GM23338 (cell line): ENCODE measurements at regions not wholly inside any gene's neighbourhood (a gene's known extent, or its start where the extent isn't known, plus 50 kb on each side); places are given as distances from the start of the nearest gene placed in this dataset.

Source experiments
- EZH2 ChIP-seq: fragments of 200-600 bp; sonication (generic); IDR thresholded peaks from one replicate; pipeline ENCODE4 v1.8.0; 2017; ENCODE audit warnings: antibody characterized with exemption, mild to moderate bottlenecking, low read depth; ENCODE audit not compliant: unreplicated experiment
- EZH2phosphoT487 ChIP-seq: fragments of 200-600 bp; sonication (generic); IDR thresholded peaks from one replicate; pipeline ENCODE4 v1.8.1; 2018; ENCODE audit warnings: antibody characterized with exemption; ENCODE audit not compliant: unreplicated experiment
- POLR2AphosphoS5 ChIP-seq: IDR thresholded peaks from 2 replicates; pipeline ENCODE4 v1.6.1; 2016; ENCODE audit warnings: antibody characterized with exemption, low read depth
- ZNF331 ChIP-seq: fragments of 250-450 bp; sonication (Bioruptor Pico); IDR thresholded peaks from 2 replicates; pipeline ENCODE4 v1.5.0; 2020; ENCODE audit warnings: low read depth, mild to moderate bottlenecking, moderate library complexity
- TF ChIP-seq, protein P1 (sequence below): IDR thresholded peaks from one replicate; pipeline ENCODE4 v1.6.1; 2018; ENCODE audit warnings: antibody characterized with exemption; ENCODE audit not compliant: unreplicated experiment
- TF ChIP-seq, protein P2 (sequence below), 2 experiments: fragments of 200-600 bp in 1 of 2; sonication (generic) in 1 of 2; conservative IDR thresholded peaks; 2 replicates each; pipeline versions ENCODE4 v1.5.1 to v1.6.1; 2016 to 2017; ENCODE audit warnings: antibody characterized with exemption in 2 of 2, low read depth in 2 of 2, mild to moderate bottlenecking in 2 of 2, moderate library complexity in 1 of 2
- TF ChIP-seq, protein P3 (sequence below): IDR thresholded peaks from 2 replicates; pipeline ENCODE4 v1.6.1; 2016; ENCODE audit warnings: antibody characterized with exemption

GRCh38 chr4:130197946-130198345, 1102.0 kb downstream of the C4orf33 start:
- TF ChIP-seq, protein P1, sequence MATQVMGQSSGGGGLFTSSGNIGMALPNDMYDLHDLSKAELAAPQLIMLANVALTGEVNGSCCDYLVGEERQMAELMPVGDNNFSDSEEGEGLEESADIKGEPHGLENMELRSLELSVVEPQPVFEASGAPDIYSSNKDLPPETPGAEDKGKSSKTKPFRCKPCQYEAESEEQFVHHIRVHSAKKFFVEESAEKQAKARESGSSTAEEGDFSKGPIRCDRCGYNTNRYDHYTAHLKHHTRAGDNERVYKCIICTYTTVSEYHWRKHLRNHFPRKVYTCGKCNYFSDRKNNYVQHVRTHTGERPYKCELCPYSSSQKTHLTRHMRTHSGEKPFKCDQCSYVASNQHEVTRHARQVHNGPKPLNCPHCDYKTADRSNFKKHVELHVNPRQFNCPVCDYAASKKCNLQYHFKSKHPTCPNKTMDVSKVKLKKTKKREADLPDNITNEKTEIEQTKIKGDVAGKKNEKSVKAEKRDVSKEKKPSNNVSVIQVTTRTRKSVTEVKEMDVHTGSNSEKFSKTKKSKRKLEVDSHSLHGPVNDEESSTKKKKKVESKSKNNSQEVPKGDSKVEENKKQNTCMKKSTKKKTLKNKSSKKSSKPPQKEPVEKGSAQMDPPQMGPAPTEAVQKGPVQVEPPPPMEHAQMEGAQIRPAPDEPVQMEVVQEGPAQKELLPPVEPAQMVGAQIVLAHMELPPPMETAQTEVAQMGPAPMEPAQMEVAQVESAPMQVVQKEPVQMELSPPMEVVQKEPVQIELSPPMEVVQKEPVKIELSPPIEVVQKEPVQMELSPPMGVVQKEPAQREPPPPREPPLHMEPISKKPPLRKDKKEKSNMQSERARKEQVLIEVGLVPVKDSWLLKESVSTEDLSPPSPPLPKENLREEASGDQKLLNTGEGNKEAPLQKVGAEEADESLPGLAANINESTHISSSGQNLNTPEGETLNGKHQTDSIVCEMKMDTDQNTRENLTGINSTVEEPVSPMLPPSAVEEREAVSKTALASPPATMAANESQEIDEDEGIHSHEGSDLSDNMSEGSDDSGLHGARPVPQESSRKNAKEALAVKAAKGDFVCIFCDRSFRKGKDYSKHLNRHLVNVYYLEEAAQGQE: no peak
- no peak for TF ChIP-seq POLR2AphosphoS5
- TF ChIP-seq, protein P2, sequence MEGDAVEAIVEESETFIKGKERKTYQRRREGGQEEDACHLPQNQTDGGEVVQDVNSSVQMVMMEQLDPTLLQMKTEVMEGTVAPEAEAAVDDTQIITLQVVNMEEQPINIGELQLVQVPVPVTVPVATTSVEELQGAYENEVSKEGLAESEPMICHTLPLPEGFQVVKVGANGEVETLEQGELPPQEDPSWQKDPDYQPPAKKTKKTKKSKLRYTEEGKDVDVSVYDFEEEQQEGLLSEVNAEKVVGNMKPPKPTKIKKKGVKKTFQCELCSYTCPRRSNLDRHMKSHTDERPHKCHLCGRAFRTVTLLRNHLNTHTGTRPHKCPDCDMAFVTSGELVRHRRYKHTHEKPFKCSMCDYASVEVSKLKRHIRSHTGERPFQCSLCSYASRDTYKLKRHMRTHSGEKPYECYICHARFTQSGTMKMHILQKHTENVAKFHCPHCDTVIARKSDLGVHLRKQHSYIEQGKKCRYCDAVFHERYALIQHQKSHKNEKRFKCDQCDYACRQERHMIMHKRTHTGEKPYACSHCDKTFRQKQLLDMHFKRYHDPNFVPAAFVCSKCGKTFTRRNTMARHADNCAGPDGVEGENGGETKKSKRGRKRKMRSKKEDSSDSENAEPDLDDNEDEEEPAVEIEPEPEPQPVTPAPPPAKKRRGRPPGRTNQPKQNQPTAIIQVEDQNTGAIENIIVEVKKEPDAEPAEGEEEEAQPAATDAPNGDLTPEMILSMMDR (conservative IDR thresholded peaks at IDR 0.05; ENCODE audit: low read depth in 2 of 2): no peak
- TF ChIP-seq, protein P3, sequence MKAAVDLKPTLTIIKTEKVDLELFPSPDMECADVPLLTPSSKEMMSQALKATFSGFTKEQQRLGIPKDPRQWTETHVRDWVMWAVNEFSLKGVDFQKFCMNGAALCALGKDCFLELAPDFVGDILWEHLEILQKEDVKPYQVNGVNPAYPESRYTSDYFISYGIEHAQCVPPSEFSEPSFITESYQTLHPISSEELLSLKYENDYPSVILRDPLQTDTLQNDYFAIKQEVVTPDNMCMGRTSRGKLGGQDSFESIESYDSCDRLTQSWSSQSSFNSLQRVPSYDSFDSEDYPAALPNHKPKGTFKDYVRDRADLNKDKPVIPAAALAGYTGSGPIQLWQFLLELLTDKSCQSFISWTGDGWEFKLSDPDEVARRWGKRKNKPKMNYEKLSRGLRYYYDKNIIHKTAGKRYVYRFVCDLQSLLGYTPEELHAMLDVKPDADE: no peak
- TF ChIP-seq EZH2: no peak
- TF ChIP-seq EZH2phosphoT487: no peak
- no peak for TF ChIP-seq ZNF331 (CRISPR knock-in tag)
